ENCODE measurements at regions not wholly inside any gene's neighbourhood (a gene's known extent, or its start where the extent isn't known, plus 50 kb on each side); places are given as distances from the start of the nearest gene placed in this dataset.

- TF ChIP-seq TAF1 (IDR thresholded peaks at IDR 0.05; ENCODE audit: low read depth, low read length) (no peak), POLR2A (IDR thresholded peaks at IDR 0.05; ENCODE audit: low read depth, low read length) (no peak)
These were observed 236.2 kb downstream of the C11orf87 start for GRCh38 chr11:109658190-109658589.
